H1 (cell line): ENCODE measurements at regions not wholly inside any gene's neighbourhood (a gene's known extent, or its start where the extent isn't known, plus 50 kb on each side); places are given as distances from the start of the nearest gene placed in this dataset.

Experiments
- EP300 ChIP-seq, 2 experiments: IDR thresholded peaks; 1 replicate in 1 of 2; 2 replicates in 1 of 2; pipeline ENCODE4 v1.6.1; 2011 to 2012; ENCODE audit warnings: low read depth in 2 of 2, low read length in 2 of 2, mild to moderate bottlenecking in 2 of 2, borderline replicate concordance in 1 of 2, inconsistent platforms in 1 of 2, moderate library complexity in 1 of 2
- FOSL1 ChIP-seq: IDR thresholded peaks from 2 replicates; pipeline ENCODE4 v1.6.1; 2011; ENCODE audit warnings: mild to moderate bottlenecking, low read depth, low read length, moderate library complexity; ENCODE audit not compliant: insufficient read depth
- GTF2F1 ChIP-seq: IDR thresholded peaks from 2 replicates; pipeline ENCODE4 v1.6.1; 2012; ENCODE audit warnings: low read depth, low read length, improper control_type of control experiment, borderline replicate concordance
- KDM1A ChIP-seq: fragments of 200-600, 300-600 bp; sonication (generic); IDR thresholded peaks from 2 replicates; pipeline ENCODE4 v1.7.1; 2016; ENCODE audit warnings: mild to moderate bottlenecking, low read length, borderline replicate concordance
- KDM5A ChIP-seq: fragments of 200-600 bp; IDR thresholded peaks from 2 replicates; pipeline ENCODE4 v1.7.1; 2012; ENCODE audit warnings: mild to moderate bottlenecking, low read length, inconsistent platforms, mixed read lengths
- PHF8 ChIP-seq: fragments of 200-600 bp; sonication (generic); conservative IDR thresholded peaks from 2 replicates; pipeline ENCODE4 v1.7.1; 2012; ENCODE audit warnings: low read depth, mild to moderate bottlenecking, inconsistent platforms, low read length, moderate library complexity
- TBP ChIP-seq: IDR thresholded peaks from 2 replicates; pipeline ENCODE4 v1.6.1; 2011; ENCODE audit warnings: low read depth, low read length, improper control_type of control experiment
- TF ChIP-seq, protein P1 (sequence below): fragments of 300-600 bp; sonication (generic); IDR thresholded peaks from 2 replicates; pipeline ENCODE4 v1.7.1; 2012; ENCODE audit warnings: low read length, moderate library complexity, mild to moderate bottlenecking, inconsistent platforms; ENCODE audit not compliant: insufficient replicate concordance
- TF ChIP-seq, protein P2 (sequence below): IDR thresholded peaks from 2 replicates; pipeline ENCODE4 v1.6.1; 2012; ENCODE audit warnings: inconsistent platforms
- TF ChIP-seq, protein P3 (sequence below): IDR thresholded peaks from 2 replicates; pipeline ENCODE4 v1.6.1; 2011; ENCODE audit warnings: low read length, improper control_type of control experiment

DNA sequence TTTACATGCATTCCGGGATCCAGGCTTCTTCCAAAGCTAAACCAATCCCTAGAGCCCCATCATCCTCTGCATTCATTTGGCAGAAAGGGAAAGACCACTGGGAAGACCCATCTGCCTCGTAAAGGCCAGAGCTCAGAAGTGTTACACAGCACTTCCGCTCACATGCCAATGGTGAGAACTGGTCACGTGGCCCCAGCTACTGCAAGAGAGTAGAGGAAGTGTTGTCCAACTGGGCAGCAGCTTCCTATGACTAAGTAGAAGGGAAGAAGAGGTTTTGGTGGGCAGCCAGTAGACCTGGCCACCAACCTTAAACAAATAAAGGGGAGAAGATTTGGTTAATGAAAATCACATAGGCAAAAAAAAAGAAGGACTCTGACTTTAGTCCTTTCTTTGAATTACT, 74.4 kb upstream of the PPP2R3A start (continued):
- TF ChIP-seq, protein P1, sequence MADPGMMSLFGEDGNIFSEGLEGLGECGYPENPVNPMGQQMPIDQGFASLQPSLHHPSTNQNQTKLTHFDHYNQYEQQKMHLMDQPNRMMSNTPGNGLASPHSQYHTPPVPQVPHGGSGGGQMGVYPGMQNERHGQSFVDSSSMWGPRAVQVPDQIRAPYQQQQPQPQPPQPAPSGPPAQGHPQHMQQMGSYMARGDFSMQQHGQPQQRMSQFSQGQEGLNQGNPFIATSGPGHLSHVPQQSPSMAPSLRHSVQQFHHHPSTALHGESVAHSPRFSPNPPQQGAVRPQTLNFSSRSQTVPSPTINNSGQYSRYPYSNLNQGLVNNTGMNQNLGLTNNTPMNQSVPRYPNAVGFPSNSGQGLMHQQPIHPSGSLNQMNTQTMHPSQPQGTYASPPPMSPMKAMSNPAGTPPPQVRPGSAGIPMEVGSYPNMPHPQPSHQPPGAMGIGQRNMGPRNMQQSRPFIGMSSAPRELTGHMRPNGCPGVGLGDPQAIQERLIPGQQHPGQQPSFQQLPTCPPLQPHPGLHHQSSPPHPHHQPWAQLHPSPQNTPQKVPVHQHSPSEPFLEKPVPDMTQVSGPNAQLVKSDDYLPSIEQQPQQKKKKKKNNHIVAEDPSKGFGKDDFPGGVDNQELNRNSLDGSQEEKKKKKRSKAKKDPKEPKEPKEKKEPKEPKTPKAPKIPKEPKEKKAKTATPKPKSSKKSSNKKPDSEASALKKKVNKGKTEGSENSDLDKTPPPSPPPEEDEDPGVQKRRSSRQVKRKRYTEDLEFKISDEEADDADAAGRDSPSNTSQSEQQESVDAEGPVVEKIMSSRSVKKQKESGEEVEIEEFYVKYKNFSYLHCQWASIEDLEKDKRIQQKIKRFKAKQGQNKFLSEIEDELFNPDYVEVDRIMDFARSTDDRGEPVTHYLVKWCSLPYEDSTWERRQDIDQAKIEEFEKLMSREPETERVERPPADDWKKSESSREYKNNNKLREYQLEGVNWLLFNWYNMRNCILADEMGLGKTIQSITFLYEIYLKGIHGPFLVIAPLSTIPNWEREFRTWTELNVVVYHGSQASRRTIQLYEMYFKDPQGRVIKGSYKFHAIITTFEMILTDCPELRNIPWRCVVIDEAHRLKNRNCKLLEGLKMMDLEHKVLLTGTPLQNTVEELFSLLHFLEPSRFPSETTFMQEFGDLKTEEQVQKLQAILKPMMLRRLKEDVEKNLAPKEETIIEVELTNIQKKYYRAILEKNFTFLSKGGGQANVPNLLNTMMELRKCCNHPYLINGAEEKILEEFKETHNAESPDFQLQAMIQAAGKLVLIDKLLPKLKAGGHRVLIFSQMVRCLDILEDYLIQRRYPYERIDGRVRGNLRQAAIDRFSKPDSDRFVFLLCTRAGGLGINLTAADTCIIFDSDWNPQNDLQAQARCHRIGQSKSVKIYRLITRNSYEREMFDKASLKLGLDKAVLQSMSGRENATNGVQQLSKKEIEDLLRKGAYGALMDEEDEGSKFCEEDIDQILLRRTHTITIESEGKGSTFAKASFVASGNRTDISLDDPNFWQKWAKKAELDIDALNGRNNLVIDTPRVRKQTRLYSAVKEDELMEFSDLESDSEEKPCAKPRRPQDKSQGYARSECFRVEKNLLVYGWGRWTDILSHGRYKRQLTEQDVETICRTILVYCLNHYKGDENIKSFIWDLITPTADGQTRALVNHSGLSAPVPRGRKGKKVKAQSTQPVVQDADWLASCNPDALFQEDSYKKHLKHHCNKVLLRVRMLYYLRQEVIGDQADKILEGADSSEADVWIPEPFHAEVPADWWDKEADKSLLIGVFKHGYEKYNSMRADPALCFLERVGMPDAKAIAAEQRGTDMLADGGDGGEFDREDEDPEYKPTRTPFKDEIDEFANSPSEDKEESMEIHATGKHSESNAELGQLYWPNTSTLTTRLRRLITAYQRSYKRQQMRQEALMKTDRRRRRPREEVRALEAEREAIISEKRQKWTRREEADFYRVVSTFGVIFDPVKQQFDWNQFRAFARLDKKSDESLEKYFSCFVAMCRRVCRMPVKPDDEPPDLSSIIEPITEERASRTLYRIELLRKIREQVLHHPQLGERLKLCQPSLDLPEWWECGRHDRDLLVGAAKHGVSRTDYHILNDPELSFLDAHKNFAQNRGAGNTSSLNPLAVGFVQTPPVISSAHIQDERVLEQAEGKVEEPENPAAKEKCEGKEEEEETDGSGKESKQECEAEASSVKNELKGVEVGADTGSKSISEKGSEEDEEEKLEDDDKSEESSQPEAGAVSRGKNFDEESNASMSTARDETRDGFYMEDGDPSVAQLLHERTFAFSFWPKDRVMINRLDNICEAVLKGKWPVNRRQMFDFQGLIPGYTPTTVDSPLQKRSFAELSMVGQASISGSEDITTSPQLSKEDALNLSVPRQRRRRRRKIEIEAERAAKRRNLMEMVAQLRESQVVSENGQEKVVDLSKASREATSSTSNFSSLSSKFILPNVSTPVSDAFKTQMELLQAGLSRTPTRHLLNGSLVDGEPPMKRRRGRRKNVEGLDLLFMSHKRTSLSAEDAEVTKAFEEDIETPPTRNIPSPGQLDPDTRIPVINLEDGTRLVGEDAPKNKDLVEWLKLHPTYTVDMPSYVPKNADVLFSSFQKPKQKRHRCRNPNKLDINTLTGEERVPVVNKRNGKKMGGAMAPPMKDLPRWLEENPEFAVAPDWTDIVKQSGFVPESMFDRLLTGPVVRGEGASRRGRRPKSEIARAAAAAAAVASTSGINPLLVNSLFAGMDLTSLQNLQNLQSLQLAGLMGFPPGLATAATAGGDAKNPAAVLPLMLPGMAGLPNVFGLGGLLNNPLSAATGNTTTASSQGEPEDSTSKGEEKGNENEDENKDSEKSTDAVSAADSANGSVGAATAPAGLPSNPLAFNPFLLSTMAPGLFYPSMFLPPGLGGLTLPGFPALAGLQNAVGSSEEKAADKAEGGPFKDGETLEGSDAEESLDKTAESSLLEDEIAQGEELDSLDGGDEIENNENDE, result no peak
- TF ChIP-seq EP300 (IDR thresholded peaks at IDR 0.05; ENCODE audit: borderline replicate concordance in 1 of 2, low read depth in 2 of 2, low read length in 2 of 2), result no peak
- no peak for TF ChIP-seq TBP
- TF ChIP-seq PHF8, result no peak
- TF ChIP-seq FOSL1, result no peak
- TF ChIP-seq KDM5A, result no peak
- TF ChIP-seq, protein P2, sequence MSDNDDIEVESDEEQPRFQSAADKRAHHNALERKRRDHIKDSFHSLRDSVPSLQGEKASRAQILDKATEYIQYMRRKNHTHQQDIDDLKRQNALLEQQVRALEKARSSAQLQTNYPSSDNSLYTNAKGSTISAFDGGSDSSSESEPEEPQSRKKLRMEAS, result no peak
- TF ChIP-seq KDM1A, result no peak
- no peak for TF ChIP-seq GTF2F1
- TF ChIP-seq, protein P3, sequence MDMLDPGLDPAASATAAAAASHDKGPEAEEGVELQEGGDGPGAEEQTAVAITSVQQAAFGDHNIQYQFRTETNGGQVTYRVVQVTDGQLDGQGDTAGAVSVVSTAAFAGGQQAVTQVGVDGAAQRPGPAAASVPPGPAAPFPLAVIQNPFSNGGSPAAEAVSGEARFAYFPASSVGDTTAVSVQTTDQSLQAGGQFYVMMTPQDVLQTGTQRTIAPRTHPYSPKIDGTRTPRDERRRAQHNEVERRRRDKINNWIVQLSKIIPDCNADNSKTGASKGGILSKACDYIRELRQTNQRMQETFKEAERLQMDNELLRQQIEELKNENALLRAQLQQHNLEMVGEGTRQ, result no peak
- TF ChIP-seq, all 59 proteins: peak for 0
